ENCODE measurements at regions not wholly inside any gene's neighbourhood (a gene's known extent, or its start where the extent isn't known, plus 50 kb on each side); places are given as distances from the start of the nearest gene placed in this dataset.

GRCh38 chr15:67892559-67893377 lies 52.9 kb upstream of the RNU6-1 start:
- in situ Hi-C loops (cut with HindIII; ENCODE audit: low sequenced_read_pairs): no loop called here

- in situ Hi-C loops (cut with HindIII; ENCODE audit: low sequenced_read_pairs): no loop called here
Observed at GRCh38 chr15:67895237-67895636, 55.4 kb upstream of the RNU6-1 start.

- in situ Hi-C loops (cut with HindIII; ENCODE audit: low sequenced_read_pairs): no loop called here
Observed at GRCh38 chr15:67897646-67898339, 57.9 kb upstream of the RNU6-1 start.

GRCh38 chr15:67899596-67900283 lies 59.9 kb upstream of the RNU6-1 start:
- in situ Hi-C loops (cut with HindIII; ENCODE audit: low sequenced_read_pairs): no loop called here

GRCh38 chr15:67900621-67901147 lies 60.8 kb upstream of the RNU6-1 start:
- in situ Hi-C loops (cut with HindIII; ENCODE audit: low sequenced_read_pairs): no loop called here

GRCh38 chr15:67901922-67902321 lies 62.1 kb upstream of the RNU6-1 start:
- in situ Hi-C loops (cut with HindIII; ENCODE audit: low sequenced_read_pairs): no loop called here

- in situ Hi-C loops (cut with HindIII; ENCODE audit: low sequenced_read_pairs): no loop called here
Observed at GRCh38 chr15:67902579-67903009, 62.7 kb upstream of the RNU6-1 start.

- in situ Hi-C loops (cut with HindIII; ENCODE audit: low sequenced_read_pairs): no loop called here
Observed at GRCh38 chr15:67903708-67904107, 63.9 kb upstream of the RNU6-1 start.

GRCh38 chr15:67905628-67906027 lies 65.8 kb upstream of the RNU6-1 start:
- in situ Hi-C loops (cut with HindIII; ENCODE audit: low sequenced_read_pairs): no loop called here

GRCh38 chr15:67906382-67906781 lies 66.5 kb upstream of the RNU6-1 start:
- in situ Hi-C loops (cut with HindIII; ENCODE audit: low sequenced_read_pairs): no loop called here

- in situ Hi-C loops (cut with HindIII; ENCODE audit: low sequenced_read_pairs): no loop called here
Observed at GRCh38 chr15:67907184-67907723, 67.4 kb upstream of the RNU6-1 start.

- in situ Hi-C loops (cut with HindIII; ENCODE audit: low sequenced_read_pairs): no loop called here
Observed at GRCh38 chr15:67908756-67909155, 68.9 kb upstream of the RNU6-1 start.

GRCh38 chr15:67911727-67912126 lies 71.9 kb upstream of the RNU6-1 start:
- in situ Hi-C loops (cut with HindIII; ENCODE audit: low sequenced_read_pairs): no loop called here

GRCh38 chr15:67914028-67914427 lies 74.2 kb upstream of the RNU6-1 start:
- in situ Hi-C loops (cut with HindIII; ENCODE audit: low sequenced_read_pairs): no loop called here

GRCh38 chr15:67914537-67915460 lies 75.0 kb upstream of the RNU6-1 start:
- in situ Hi-C loops (cut with HindIII; ENCODE audit: low sequenced_read_pairs): loop anchor here (5.0 kb wide), 1 partner anchor 32 kb away; no protein-coding TSS in a partner anchor

GRCh38 chr15:67915461-67916374 lies 75.9 kb upstream of the RNU6-1 start:
- in situ Hi-C loops (cut with HindIII; ENCODE audit: low sequenced_read_pairs): loop anchor here (5.0 kb wide), 1 partner anchor 33 kb away; no protein-coding TSS in a partner anchor

- in situ Hi-C loops (cut with HindIII; ENCODE audit: low sequenced_read_pairs): loop anchor here (5.0 kb wide), 1 partner anchor 34 kb away; no protein-coding TSS in a partner anchor
Observed at GRCh38 chr15:67916565-67916964, 76.7 kb upstream of the RNU6-1 start.

GRCh38 chr15:67917037-67917436 lies 77.2 kb upstream of the RNU6-1 start:
- in situ Hi-C loops (cut with HindIII; ENCODE audit: low sequenced_read_pairs): loop anchor here (5.0 kb wide), 1 partner anchor 35 kb away; no protein-coding TSS in a partner anchor

- in situ Hi-C loops (cut with HindIII; ENCODE audit: low sequenced_read_pairs): loop anchor here (5.0 kb wide), 1 partner anchor 35 kb away; no protein-coding TSS in a partner anchor
Observed at GRCh38 chr15:67917636-67918035, 77.8 kb upstream of the RNU6-1 start.

Data from endothelial cell of hepatic sinusoid (primary cell).